ENCODE measurements at regions not wholly inside any gene's neighbourhood (a gene's known extent, or its start where the extent isn't known, plus 50 kb on each side); places are given as distances from the start of the nearest gene placed in this dataset.

DNA sequence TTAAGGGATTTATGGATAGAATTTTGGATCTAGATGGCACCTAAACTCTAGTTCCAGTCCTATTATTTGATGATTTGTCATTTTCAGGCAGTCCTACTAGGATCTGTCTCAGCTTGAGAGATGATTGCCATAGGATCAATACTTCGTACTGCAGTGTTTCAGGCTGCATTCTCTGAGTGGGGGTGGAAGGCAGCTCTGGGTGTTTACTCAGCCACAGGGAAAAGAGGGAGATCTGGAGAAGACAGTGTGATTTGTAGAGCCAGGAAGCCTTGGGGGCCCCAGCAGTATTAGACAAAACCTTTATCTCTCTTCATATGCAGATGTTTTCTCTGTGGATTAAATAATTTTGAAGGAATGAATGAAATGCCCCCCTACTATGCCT lies 188.4 kb upstream of the SYNPR start:
- no peak for TF ChIP-seq CTCF (conservative IDR thresholded peaks at IDR 0.05; ENCODE audit: low read depth)
- no peak overlapping the region for H3K27ac ChIP-seq
- CTCF ChIA-PET, result no interaction called here
- DNase-seq (ENCODE audit: low spot score), result no peak
- POLR2A ChIA-PET (ENCODE audit: low non-redundant PET), result no interaction called here

- ChIA-PET CTCF (no interaction called here), POLR2A (ENCODE audit: low non-redundant PET) (no interaction called here)
- no peak for TF ChIP-seq CTCF (conservative IDR thresholded peaks at IDR 0.05; ENCODE audit: low read depth)
- no peak overlapping the region for H3K27ac ChIP-seq
- DNase-seq (ENCODE audit: low spot score), result no peak
Observed at GRCh38 chr3:63090656-63091055, 187.5 kb upstream of the SYNPR start.

DNA sequence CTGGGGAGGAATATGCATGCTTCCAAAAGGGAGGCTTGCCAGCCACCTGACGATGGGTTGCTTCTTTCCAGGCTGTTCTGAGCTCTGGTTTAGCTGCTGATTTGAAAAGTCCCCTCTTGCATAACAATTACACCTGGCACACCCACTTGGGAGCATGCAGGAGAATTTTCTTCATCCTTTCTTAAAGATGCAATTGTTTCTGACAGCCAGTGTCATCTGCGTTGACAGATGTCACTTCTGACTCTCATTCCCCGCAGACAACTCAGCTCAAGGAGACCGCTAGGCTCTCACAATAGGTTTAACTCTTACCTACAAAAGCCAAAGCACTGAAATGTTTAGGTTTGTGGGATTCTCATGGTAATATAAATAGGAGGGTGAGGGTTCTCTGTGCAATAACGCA lies 185.6 kb upstream of the SYNPR start:
- no peak for TF ChIP-seq CTCF (conservative IDR thresholded peaks at IDR 0.05; ENCODE audit: low read depth)
- ChIA-PET POLR2A (ENCODE audit: low non-redundant PET) (no interaction called here), CTCF (no interaction called here)
- no peak overlapping the region for H3K27ac ChIP-seq
- no peak for DNase-seq (ENCODE audit: low spot score)

DNA sequence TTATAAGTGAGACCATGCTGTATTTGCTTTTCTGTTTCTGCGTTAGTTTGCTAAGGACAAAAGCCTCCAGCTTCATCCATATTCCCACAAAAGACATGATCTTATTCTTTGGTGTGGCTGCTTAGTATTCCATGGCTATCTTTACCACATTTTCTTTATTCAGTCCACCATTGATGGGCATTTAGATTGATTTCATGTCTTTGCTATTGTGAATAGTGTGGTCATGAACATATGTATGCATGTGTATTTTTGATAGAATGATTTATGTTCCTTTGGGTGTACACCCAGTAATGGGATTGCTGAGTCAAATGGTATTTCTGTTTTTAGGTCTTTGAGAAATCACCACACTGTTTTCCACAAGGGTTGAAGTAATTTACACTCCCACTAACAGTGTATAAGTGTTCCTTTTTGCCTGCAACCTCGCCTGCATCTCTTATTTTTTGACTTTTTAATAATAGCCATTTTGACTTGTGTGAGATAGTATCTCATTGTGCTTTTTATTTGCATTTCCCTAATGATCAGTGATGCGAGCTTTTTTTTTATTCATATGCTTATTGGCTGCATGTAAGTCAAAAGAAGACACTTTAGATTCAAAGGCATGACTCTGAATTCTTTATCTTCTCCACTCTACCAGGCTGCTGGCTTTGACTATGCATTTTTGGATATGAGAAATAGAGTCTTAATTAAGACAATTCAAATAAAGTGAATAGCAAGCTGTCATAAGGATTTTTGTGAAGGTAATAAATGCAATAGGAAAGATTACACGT lies 183.3 kb upstream of the SYNPR start:
- no peak for TF ChIP-seq CTCF (conservative IDR thresholded peaks at IDR 0.05; ENCODE audit: low read depth)
- ChIA-PET CTCF (no interaction called here), POLR2A (ENCODE audit: low non-redundant PET) (no interaction called here)
- no peak overlapping the region for H3K27ac ChIP-seq
- no peak for DNase-seq (ENCODE audit: low spot score)

GRCh38 chr3:63096248-63097058 lies 181.7 kb upstream of the SYNPR start:
- no peak for TF ChIP-seq CTCF (conservative IDR thresholded peaks at IDR 0.05; ENCODE audit: low read depth)
- no peak overlapping the region for H3K27ac ChIP-seq
- ChIA-PET POLR2A (ENCODE audit: low non-redundant PET) (no interaction called here), CTCF (no interaction called here)
- DNase-seq (ENCODE audit: low spot score), result no peak

GRCh38 chr3:63097396-63097795 lies 180.7 kb upstream of the SYNPR start:
- H3K27ac ChIP-seq, result no peak overlapping the region
- no peak for DNase-seq (ENCODE audit: low spot score)
- CTCF ChIA-PET, result no interaction called here
- POLR2A ChIA-PET (ENCODE audit: low non-redundant PET), result no interaction called here
- no peak for TF ChIP-seq CTCF (conservative IDR thresholded peaks at IDR 0.05; ENCODE audit: low read depth)

All from RWPE1 (cell line).